HepG2 (cell line): ENCODE measurements at regions not wholly inside any gene's neighbourhood (a gene's known extent, or its start where the extent isn't known, plus 50 kb on each side); places are given as distances from the start of the nearest gene placed in this dataset.

ENCODE experiments used
- ATAC-seq: fragments of 200-7000 bp; cut with Tn5 transposase; 3 replicates; pipeline ENCODE4 v1.9.1; 2020; ENCODE audit warnings: mild to moderate bottlenecking, moderate library complexity
- BruUV-seq: library from RNA; stranded (reverse); fragments of 400-500 nt; replicated peaks from 2 replicates; lab custom pipeline; 2021; lab: Mats Ljungman, UMichigan
- CTCF ChIA-PET: fragments of 300-600 bp; formaldehyde crosslinking; extraction: SDS; loops from one replicate; lab custom pipeline; 2021; ENCODE audit warnings: low total read pairs, inconsistent platforms, low intra/inter-chr PET ratio; lab: Yijun Ruan, JAX
- POLR2A ChIA-PET: fragments of 350-600 bp; sonication (Branson Sonifier 250); formaldehyde crosslinking; loops from one replicate; lab custom pipeline; 2020; ENCODE audit warnings: antibody characterized with exemption, inconsistent platforms; lab: Yijun Ruan, JAX
- DNase-seq: peaks from one replicate; pipeline ENCODE4 v3.0.0-alpha.2; 2015; ENCODE audit warnings: low spot score
- FAIRE-seq: peaks from 3 replicates; lab custom pipeline; 2011; peaks lifted over from hg19 to GRCh38; lab: Jason Lieb, UNC
- H2AFZ ChIP-seq: one replicate; pipeline ENCODE4 v1.6.1; 2011; ENCODE audit warnings: low read length, inconsistent platforms
- H3K27ac ChIP-seq: fragments of 300-600 bp; 3 replicates; pipeline ENCODE4 v1.8.0; 2011; ENCODE audit warnings: mixed run types, mild to moderate bottlenecking, mixed read lengths, low read length, inconsistent platforms; ENCODE audit not compliant: insufficient read depth; ENCODE audit errors: extremely low read length
- H3K27me3 ChIP-seq, 2 experiments: fragments of 200-600 bp in 1 of 2; 2 replicates in 1 of 2; 3 replicates in 1 of 2; pipeline versions ENCODE4 v1.6.0 to v1.8.0; 2011; ENCODE audit warnings: low read length in 2 of 2, mild to moderate bottlenecking in 2 of 2, moderate library complexity in 2 of 2, inconsistent platforms in 1 of 2; ENCODE audit not compliant: insufficient read depth in 2 of 2, control insufficient read depth in 1 of 2
- H3K36me3 ChIP-seq, 2 experiments: fragments of 200-600 bp in 1 of 2; replicated peaks in 1 of 2; 2 replicates in 1 of 2; 3 replicates in 1 of 2; pipeline versions ENCODE4 v1.5.1 to v1.8.0; 2011; ENCODE audit warnings: low read length in 2 of 2, inconsistent platforms in 1 of 2; ENCODE audit not compliant: insufficient read depth in 2 of 2, control insufficient read depth in 1 of 2
- H3K4me1 ChIP-seq: 2 replicates; pipeline ENCODE4 v1.5.1; 2012; ENCODE audit warnings: low read length, inconsistent platforms; ENCODE audit not compliant: insufficient read depth
- H3K4me2 ChIP-seq: 2 replicates; pipeline ENCODE4 v1.6.0; 2011; ENCODE audit warnings: low read depth, low read length, inconsistent platforms
- H3K4me3 ChIP-seq, 3 experiments: fragments of 200-600 bp in 1 of 3; sonication (generic), shearing (Covaris generic) in 1 of 3; replicated peaks in 1 of 3; 2 replicates each; pipeline ENCODE4 v1.5.1; 2011 to 2016; ENCODE audit warnings: low read length in 3 of 3, inconsistent platforms in 2 of 3, low read depth in 2 of 3, mild to moderate bottlenecking in 2 of 3, control low read depth in 1 of 3, mixed read lengths in 1 of 3; ENCODE audit not compliant: insufficient read depth in 1 of 3
- H3K79me2 ChIP-seq: one replicate; pipeline ENCODE4 v1.6.1; 2011; ENCODE audit warnings: low read length, inconsistent platforms; ENCODE audit not compliant: insufficient read depth
- H3K9ac ChIP-seq: 2 replicates; pipeline ENCODE4 v1.6.0; 2011; ENCODE audit warnings: mild to moderate bottlenecking, low read depth, low read length, inconsistent platforms; ENCODE audit not compliant: insufficient read depth
- H3K9me3 ChIP-seq: 2 replicates; pipeline ENCODE4 v1.5.1; 2012; ENCODE audit warnings: mild to moderate bottlenecking, low read length
- H4K20me1 ChIP-seq: 2 replicates; pipeline ENCODE4 v1.6.0; 2011; ENCODE audit warnings: inconsistent platforms, mild to moderate bottlenecking, low read length, moderate library complexity; ENCODE audit not compliant: insufficient read depth
- PAF1 ChIP-seq: IDR thresholded peaks from 2 replicates; pipeline ENCODE4 v1.6.1; 2016; ENCODE audit warnings: missing genetic modification reagents, missing compliant biosample characterization
- SMC3 ChIP-seq: IDR thresholded peaks from 2 replicates; pipeline ENCODE4 v1.6.1; 2011; ENCODE audit warnings: low read length, improper control_type of control experiment
- TFDP1 ChIP-seq: IDR thresholded peaks from 2 replicates; pipeline ENCODE4 v1.6.1; 2016; ENCODE audit warnings: missing compliant biosample characterization, missing genetic modification reagents, borderline replicate concordance
- THRA ChIP-seq: sonication (generic); formaldehyde crosslinking; IDR thresholded peaks from 2 replicates; pipeline ENCODE4 v1.4.0; 2020; ENCODE audit warnings: missing genetic modification reagents, borderline replicate concordance
- ZBTB20 ChIP-seq: sonication (generic); formaldehyde crosslinking; IDR thresholded peaks from 2 replicates; pipeline ENCODE4 v1.8.1; 2023; ENCODE audit warnings: missing genetic modification reagents, low read depth, mild to moderate bottlenecking, borderline replicate concordance
- ZFP41 ChIP-seq: sonication (generic); formaldehyde crosslinking; IDR thresholded peaks from 2 replicates; pipeline ENCODE4 v1.4.0; 2020; ENCODE audit warnings: mild to moderate bottlenecking, missing genetic modification reagents, borderline replicate concordance
- ZNF280B ChIP-seq: sonication (generic); formaldehyde crosslinking; IDR thresholded peaks from 2 replicates; pipeline ENCODE4 v1.5.0; 2020; ENCODE audit warnings: missing genetic modification reagents, mild to moderate bottlenecking, borderline replicate concordance
- ZNF543 ChIP-seq: sonication (generic); formaldehyde crosslinking; IDR thresholded peaks from 2 replicates; pipeline ENCODE4 v1.4.0; 2020; ENCODE audit warnings: mild to moderate bottlenecking, missing genetic modification reagents
- ZNF576 ChIP-seq: sonication (generic); formaldehyde crosslinking; IDR thresholded peaks from 2 replicates; pipeline ENCODE4 v1.4.0; 2020; ENCODE audit warnings: mild to moderate bottlenecking, missing genetic modification reagents
- ZNF598 ChIP-seq: sonication (generic); formaldehyde crosslinking; IDR thresholded peaks from 2 replicates; pipeline ENCODE4 v1.5.1; 2020; ENCODE audit warnings: mild to moderate bottlenecking, missing genetic modification reagents, borderline replicate concordance
- WGBS: methylation state at CpG from one replicate; pipeline ENCODE4 v1.1.6; 2017; ENCODE audit warnings: low lambda C conversion rate; 5-methylcytosine and 5-hydroxymethylcytosine counted together
- in situ Hi-C: cut with HindIII; loops from 2 replicates; pipeline ENCODE4 v1.10.0; 2017; ENCODE audit warnings: low pct_unique_long_range_greater_than_20kb; ENCODE audit not compliant: extremely low pct_ligation_motif_present
- intact Hi-C: fragments of 100-400 bp; cut with micrococcal nuclease; formaldehyde crosslinking; loops from one replicate; pipeline ENCODE4 v1.10.0; 2022; ENCODE audit not compliant: unreplicated experiment

GRCh38 chr16:64217789-64218535 is 903.9 kb downstream of the CDH11 start:
- H3K79me2 ChIP-seq: no peaks in the 10 kb centered on the region
- TF ChIP-seq ZBTB20 (CRISPR knock-in tag) (no peak), ZNF280B (CRISPR knock-in tag) (no peak), ZFP41 (CRISPR knock-in tag) (no peak), THRA (no peak), PAF1 (no peak), SMC3 (no peak), TFDP1 (no peak), ZNF598 (CRISPR knock-in tag) (no peak), ZNF576 (CRISPR knock-in tag) (no peak), ZNF543 (CRISPR knock-in tag) (no peak)
- H3K4me1 ChIP-seq: no peaks in the 10 kb centered on the region
- no peak overlapping the region for H2AFZ ChIP-seq
- intact Hi-C loops (no loop called here), in situ Hi-C loops (no loop called here)
- H4K20me1 ChIP-seq: no peaks in the 10 kb centered on the region
- no peak overlapping the region for H3K9ac ChIP-seq
- no TSS peak for BruUV-seq
- no peak overlapping the region for H3K4me3 ChIP-seq
- no peak overlapping the region for H3K4me2 ChIP-seq
- 1% methylated on average over 4 of the region's 4 CpGs for WGBS
- no peak for ATAC-seq
- POLR2A ChIA-PET: no interaction called here
- peaks cover 8% of the 10 kb centered on the region; the same call in 1 of the 2 replicates for H3K9me3 ChIP-seq
- CTCF ChIA-PET: no interaction called here
- FAIRE-seq: no peak
- H3K27ac ChIP-seq: no peak overlapping the region
- H3K36me3 ChIP-seq: no peaks in the 10 kb centered on the region
- H3K27me3 ChIP-seq: no peaks in the 10 kb centered on the region
- DNase-seq: no peak
